K562 (cell line): ENCODE measurements at regions not wholly inside any gene's neighbourhood (a gene's known extent, or its start where the extent isn't known, plus 50 kb on each side); places are given as distances from the start of the nearest gene placed in this dataset.

Source experiments
- ATAC-seq: fragments of 200-7000 bp; cut with Tn5 transposase; 3 replicates; pipeline ENCODE4 v1.9.1; 2020; ENCODE audit warnings: moderate library complexity
- BruUV-seq: library from RNA; stranded (reverse); fragments of 400-500 nt; replicated peaks from 2 replicates; lab custom pipeline; 2021; lab: Mats Ljungman, UMichigan
- CTCF ChIA-PET: fragments of 300-600 bp; formaldehyde crosslinking; extraction: SDS; loops from one replicate; lab custom pipeline; 2021; ENCODE audit warnings: low intra/inter-chr PET ratio; lab: Yijun Ruan, JAX
- POLR2A ChIA-PET: fragments of 300-600, 350-650 bp; sonication (Branson Sonifier 250); formaldehyde crosslinking; extraction: SDS; loops from one replicate; lab custom pipeline; 2021; ENCODE audit warnings: antibody characterized with exemption, inconsistent platforms; lab: Yijun Ruan, JAX
- DNase-seq, 4 experiments: peaks; one replicate each; pipeline versions ENCODE4 v3.0.0 to v3.0.0-alpha.2; 2011 to 2018; ENCODE audit warnings: low spot score in 3 of 4, mixed read lengths in 3 of 4; ENCODE audit errors: extremely low read depth in 1 of 4
- FAIRE-seq: peaks from 2 replicates; lab custom pipeline; 2011; peaks lifted over from hg19 to GRCh38; lab: Jason Lieb, UNC
- H2AFZ ChIP-seq: 2 replicates; pipeline ENCODE4 v1.6.0; 2011; ENCODE audit warnings: low read depth, low read length, control low read depth, inconsistent platforms
- H3K27ac ChIP-seq: fragments of 200-600 bp; 3 replicates; pipeline ENCODE4 v1.8.0; 2011; ENCODE audit warnings: low read depth, mild to moderate bottlenecking, control low read depth, inconsistent platforms, low read length, moderate library complexity, mixed read lengths; ENCODE audit errors: extremely low read depth
- H3K27me3 ChIP-seq, 2 experiments: fragments of 300-600 bp in 1 of 2; 2 replicates in 1 of 2; 3 replicates in 1 of 2; pipeline versions ENCODE4 v1.6.0 to v1.8.0; 2011; ENCODE audit warnings: inconsistent platforms in 2 of 2, low read length in 2 of 2, mild to moderate bottlenecking in 1 of 2, mixed read lengths in 1 of 2, moderate library complexity in 1 of 2; ENCODE audit not compliant: control insufficient read depth in 2 of 2, insufficient read depth in 2 of 2
- H3K36me3 ChIP-seq: fragments of 300-600 bp; 3 replicates; pipeline ENCODE4 v1.8.0; 2011; ENCODE audit warnings: mild to moderate bottlenecking, low read length, inconsistent platforms; ENCODE audit not compliant: control insufficient read depth, insufficient read depth
- H3K4me1 ChIP-seq, 2 experiments: fragments of 200-600 bp in 1 of 2; replicated peaks in 1 of 2; 2 replicates in 1 of 2; 3 replicates in 1 of 2; pipeline versions ENCODE4 v1.5.1 to v1.8.0; 2011; ENCODE audit warnings: inconsistent platforms in 2 of 2, low read length in 2 of 2, mild to moderate bottlenecking in 1 of 2, mixed read lengths in 1 of 2, moderate library complexity in 1 of 2; ENCODE audit not compliant: control insufficient read depth in 2 of 2, insufficient read depth in 2 of 2
- H3K4me2 ChIP-seq: 2 replicates; pipeline ENCODE4 v1.6.1; 2011; ENCODE audit warnings: low read length, control low read depth, inconsistent platforms, mixed read lengths; ENCODE audit not compliant: insufficient read depth
- H3K4me3 ChIP-seq: fragments of 200-600 bp; sonication (generic), shearing (Covaris generic); 2 replicates; pipeline ENCODE4 v1.5.1; 2016; ENCODE audit warnings: control low read depth, inconsistent platforms
- H3K79me2 ChIP-seq: fragments of 200-600 bp; 3 replicates; pipeline ENCODE4 v1.8.0; 2011; ENCODE audit warnings: low read length, inconsistent platforms; ENCODE audit not compliant: control insufficient read depth, insufficient read depth
- H3K9ac ChIP-seq, 2 experiments: 2 replicates each; pipeline versions ENCODE4 v1.6.0 to v1.6.1; 2011; ENCODE audit warnings: low read depth in 2 of 2, low read length in 2 of 2, control low read depth in 1 of 2, inconsistent platforms in 1 of 2, mild to moderate bottlenecking in 1 of 2, mixed read lengths in 1 of 2; ENCODE audit not compliant: insufficient read depth in 1 of 2
- H3K9me1 ChIP-seq: one replicate; pipeline ENCODE4 v1.6.0; 2011; ENCODE audit warnings: inconsistent platforms, mild to moderate bottlenecking, low read length, moderate library complexity; ENCODE audit not compliant: control insufficient read depth, insufficient read depth
- H3K9me3 ChIP-seq: replicated peaks from 2 replicates; pipeline ENCODE4 v1.5.1; 2011; ENCODE audit warnings: low read depth, low read length, inconsistent platforms; ENCODE audit not compliant: control insufficient read depth, insufficient read depth
- H4K20me1 ChIP-seq: replicated peaks from 2 replicates; pipeline ENCODE4 v1.6.1; 2011; ENCODE audit warnings: low read length, inconsistent platforms, mixed read lengths; ENCODE audit not compliant: control insufficient read depth, insufficient read depth
- WGBS: fragments of 100-300 bp; shearing (Covaris generic); methylation state at CpG from one replicate; pipeline ENCODE4 v1.1.6; 2016; ENCODE audit warnings: low coverage, mixed read lengths; ENCODE audit not compliant: insufficient coverage; ENCODE audit errors: missing lambda C conversion rate; 5-methylcytosine and 5-hydroxymethylcytosine counted together
- in situ Hi-C: fragments of 300-500 bp; cut with MboI; formaldehyde crosslinking; loops from 4 replicates; pipeline ENCODE4 v1.15.0; 2018; ENCODE audit warnings: inconsistent platforms, mixed read lengths
- intact Hi-C: fragments of 100-400 bp; cut with micrococcal nuclease; formaldehyde crosslinking; loops from 2 replicates; pipeline ENCODE4 v1.14.2; 2022
- TF ChIP-seq, protein P1 (sequence below): fragments of 450-650 bp; IDR thresholded peaks from 2 replicates; pipeline ENCODE4 v1.6.1; 2018; ENCODE audit not compliant: partially characterized antibody
- TF ChIP-seq, protein P2 (sequence below): fragments of 250-450 bp; sonication (Bioruptor Pico); IDR thresholded peaks from 2 replicates; pipeline ENCODE4 v1.4.0; 2020; ENCODE audit warnings: mild to moderate bottlenecking, moderate library complexity

DNA sequence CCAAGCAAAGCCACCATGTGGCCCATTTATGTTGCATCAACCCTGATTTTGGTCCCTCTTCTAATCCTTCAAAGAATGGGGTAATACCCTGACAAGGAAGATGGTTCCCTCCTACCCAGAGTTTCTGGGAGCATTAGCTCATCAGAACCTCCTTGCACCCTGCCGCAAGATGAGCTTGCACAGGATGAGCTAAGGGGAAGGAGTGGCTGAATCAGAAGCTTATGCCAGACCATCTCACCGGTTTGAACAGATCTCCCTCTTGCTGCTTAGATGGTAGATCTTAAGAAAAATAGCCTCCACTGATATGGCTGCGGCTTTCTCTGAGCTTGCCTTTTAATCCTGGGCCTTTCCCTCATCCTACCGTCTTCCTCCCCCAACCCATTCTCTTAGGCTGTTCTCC, 175.1 kb downstream of the SOX9 start:
- intact Hi-C loops: no loop called here
- Histone ChIP-seq H2AFZ (no peak overlapping the region), H3K4me3 (no peak overlapping the region), H3K36me3 (no peaks in the 10 kb centered on the region), H3K9me1 (no peaks in the 10 kb centered on the region), H3K4me1 (no peaks in the 10 kb centered on the region)
- TF ChIP-seq, protein P1, sequence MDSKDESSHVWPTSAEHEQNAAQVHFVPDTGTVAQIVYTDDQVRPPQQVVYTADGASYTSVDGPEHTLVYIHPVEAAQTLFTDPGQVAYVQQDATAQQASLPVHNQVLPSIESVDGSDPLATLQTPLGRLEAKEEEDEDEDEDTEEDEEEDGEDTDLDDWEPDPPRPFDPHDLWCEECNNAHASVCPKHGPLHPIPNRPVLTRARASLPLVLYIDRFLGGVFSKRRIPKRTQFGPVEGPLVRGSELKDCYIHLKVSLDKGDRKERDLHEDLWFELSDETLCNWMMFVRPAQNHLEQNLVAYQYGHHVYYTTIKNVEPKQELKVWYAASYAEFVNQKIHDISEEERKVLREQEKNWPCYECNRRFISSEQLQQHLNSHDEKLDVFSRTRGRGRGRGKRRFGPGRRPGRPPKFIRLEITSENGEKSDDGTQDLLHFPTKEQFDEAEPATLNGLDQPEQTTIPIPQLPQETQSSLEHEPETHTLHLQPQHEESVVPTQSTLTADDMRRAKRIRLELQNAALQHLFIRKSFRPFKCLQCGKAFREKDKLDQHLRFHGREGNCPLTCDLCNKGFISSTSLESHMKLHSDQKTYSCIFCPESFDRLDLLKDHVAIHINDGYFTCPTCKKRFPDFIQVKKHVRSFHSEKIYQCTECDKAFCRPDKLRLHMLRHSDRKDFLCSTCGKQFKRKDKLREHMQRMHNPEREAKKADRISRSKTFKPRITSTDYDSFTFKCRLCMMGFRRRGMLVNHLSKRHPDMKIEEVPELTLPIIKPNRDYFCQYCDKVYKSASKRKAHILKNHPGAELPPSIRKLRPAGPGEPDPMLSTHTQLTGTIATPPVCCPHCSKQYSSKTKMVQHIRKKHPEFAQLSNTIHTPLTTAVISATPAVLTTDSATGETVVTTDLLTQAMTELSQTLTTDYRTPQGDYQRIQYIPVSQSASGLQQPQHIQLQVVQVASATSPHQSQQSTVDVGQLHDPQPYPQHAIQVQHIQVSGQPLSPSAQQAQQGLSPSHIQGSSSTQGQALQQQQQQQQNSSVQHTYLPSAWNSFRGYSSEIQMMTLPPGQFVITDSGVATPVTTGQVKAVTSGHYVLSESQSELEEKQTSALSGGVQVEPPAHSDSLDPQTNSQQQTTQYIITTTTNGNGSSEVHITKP: no peak
- TF ChIP-seq, protein P2, sequence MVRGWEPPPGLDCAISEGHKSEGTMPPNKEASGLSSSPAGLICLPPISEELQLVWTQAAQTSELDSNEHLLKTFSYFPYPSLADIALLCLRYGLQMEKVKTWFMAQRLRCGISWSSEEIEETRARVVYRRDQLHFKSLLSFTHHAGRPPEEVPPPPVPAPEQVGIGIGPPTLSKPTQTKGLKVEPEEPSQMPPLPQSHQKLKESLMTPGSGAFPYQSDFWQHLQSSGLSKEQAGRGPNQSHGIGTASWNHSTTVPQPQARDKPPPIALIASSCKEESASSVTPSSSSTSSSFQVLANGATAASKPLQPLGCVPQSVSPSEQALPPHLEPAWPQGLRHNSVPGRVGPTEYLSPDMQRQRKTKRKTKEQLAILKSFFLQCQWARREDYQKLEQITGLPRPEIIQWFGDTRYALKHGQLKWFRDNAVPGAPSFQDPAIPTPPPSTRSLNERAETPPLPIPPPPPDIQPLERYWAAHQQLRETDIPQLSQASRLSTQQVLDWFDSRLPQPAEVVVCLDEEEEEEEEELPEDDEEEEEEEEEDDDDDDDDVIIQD (CRISPR knock-in tag): no peak
- TF ChIP-seq, all 486 proteins: peak for 0
- no peaks in the 10 kb centered on the region for H3K9me3 ChIP-seq
- in situ Hi-C loops: no loop called here
- no peaks in the 10 kb centered on the region; a peak in 1 of 5 replicates for H3K27me3 ChIP-seq
- H4K20me1 ChIP-seq: no peaks in the 10 kb centered on the region
- FAIRE-seq (no peak), DNase-seq (no peak), ATAC-seq (no peak)
- ChIA-PET POLR2A (no interaction called here), CTCF (no interaction called here)
- no peaks in the 10 kb centered on the region for H3K79me2 ChIP-seq
- no peak overlapping the region for H3K4me2 ChIP-seq
- no TSS peak for BruUV-seq
- WGBS: 4% methylated on average over 4 of the region's 4 CpGs
- no peak overlapping the region for H3K9ac ChIP-seq
- H3K27ac ChIP-seq: no peak overlapping the region
